HepG2 (cell line): ENCODE measurements at regions not wholly inside any gene's neighbourhood (a gene's known extent, or its start where the extent isn't known, plus 50 kb on each side); places are given as distances from the start of the nearest gene placed in this dataset.

ENCODE experiments used
- ATAC-seq: fragments of 200-7000 bp; cut with Tn5 transposase; 3 replicates; pipeline ENCODE4 v1.9.1; 2020; ENCODE audit warnings: mild to moderate bottlenecking, moderate library complexity
- BruUV-seq: library from RNA; stranded (reverse); fragments of 400-500 nt; replicated peaks from 2 replicates; lab custom pipeline; 2021; lab: Mats Ljungman, UMichigan
- CTCF ChIA-PET: fragments of 300-600 bp; formaldehyde crosslinking; extraction: SDS; loops from one replicate; lab custom pipeline; 2021; ENCODE audit warnings: low total read pairs, inconsistent platforms, low intra/inter-chr PET ratio; lab: Yijun Ruan, JAX
- POLR2A ChIA-PET: fragments of 350-600 bp; sonication (Branson Sonifier 250); formaldehyde crosslinking; loops from one replicate; lab custom pipeline; 2020; ENCODE audit warnings: antibody characterized with exemption, inconsistent platforms; lab: Yijun Ruan, JAX
- DNase-seq: peaks from one replicate; pipeline ENCODE4 v3.0.0-alpha.2; 2015; ENCODE audit warnings: low spot score
- FAIRE-seq: peaks from 3 replicates; lab custom pipeline; 2011; peaks lifted over from hg19 to GRCh38; lab: Jason Lieb, UNC
- H2AFZ ChIP-seq: one replicate; pipeline ENCODE4 v1.6.1; 2011; ENCODE audit warnings: low read length, inconsistent platforms
- H3K27ac ChIP-seq: fragments of 300-600 bp; 3 replicates; pipeline ENCODE4 v1.8.0; 2011; ENCODE audit warnings: mixed run types, mild to moderate bottlenecking, mixed read lengths, low read length, inconsistent platforms; ENCODE audit not compliant: insufficient read depth; ENCODE audit errors: extremely low read length
- H3K27me3 ChIP-seq, 2 experiments: fragments of 200-600 bp in 1 of 2; 2 replicates in 1 of 2; 3 replicates in 1 of 2; pipeline versions ENCODE4 v1.6.0 to v1.8.0; 2011; ENCODE audit warnings: low read length in 2 of 2, mild to moderate bottlenecking in 2 of 2, moderate library complexity in 2 of 2, inconsistent platforms in 1 of 2; ENCODE audit not compliant: insufficient read depth in 2 of 2, control insufficient read depth in 1 of 2
- H3K36me3 ChIP-seq, 2 experiments: fragments of 200-600 bp in 1 of 2; replicated peaks in 1 of 2; 2 replicates in 1 of 2; 3 replicates in 1 of 2; pipeline versions ENCODE4 v1.5.1 to v1.8.0; 2011; ENCODE audit warnings: low read length in 2 of 2, inconsistent platforms in 1 of 2; ENCODE audit not compliant: insufficient read depth in 2 of 2, control insufficient read depth in 1 of 2
- H3K4me1 ChIP-seq: 2 replicates; pipeline ENCODE4 v1.5.1; 2012; ENCODE audit warnings: low read length, inconsistent platforms; ENCODE audit not compliant: insufficient read depth
- H3K4me2 ChIP-seq: 2 replicates; pipeline ENCODE4 v1.6.0; 2011; ENCODE audit warnings: low read depth, low read length, inconsistent platforms
- H3K4me3 ChIP-seq, 3 experiments: fragments of 200-600 bp in 1 of 3; sonication (generic), shearing (Covaris generic) in 1 of 3; replicated peaks in 1 of 3; 2 replicates each; pipeline ENCODE4 v1.5.1; 2011 to 2016; ENCODE audit warnings: low read length in 3 of 3, inconsistent platforms in 2 of 3, low read depth in 2 of 3, mild to moderate bottlenecking in 2 of 3, control low read depth in 1 of 3, mixed read lengths in 1 of 3; ENCODE audit not compliant: insufficient read depth in 1 of 3
- H3K79me2 ChIP-seq: one replicate; pipeline ENCODE4 v1.6.1; 2011; ENCODE audit warnings: low read length, inconsistent platforms; ENCODE audit not compliant: insufficient read depth
- H3K9ac ChIP-seq: 2 replicates; pipeline ENCODE4 v1.6.0; 2011; ENCODE audit warnings: mild to moderate bottlenecking, low read depth, low read length, inconsistent platforms; ENCODE audit not compliant: insufficient read depth
- H3K9me3 ChIP-seq: 2 replicates; pipeline ENCODE4 v1.5.1; 2012; ENCODE audit warnings: mild to moderate bottlenecking, low read length
- H4K20me1 ChIP-seq: 2 replicates; pipeline ENCODE4 v1.6.0; 2011; ENCODE audit warnings: inconsistent platforms, mild to moderate bottlenecking, low read length, moderate library complexity; ENCODE audit not compliant: insufficient read depth
- JUNB ChIP-seq: sonication (generic); formaldehyde crosslinking; IDR thresholded peaks from 2 replicates; pipeline ENCODE4 v1.8.0; 2022; ENCODE audit warnings: missing genetic modification reagents, mild to moderate bottlenecking, borderline replicate concordance
- KAT7 ChIP-seq: IDR thresholded peaks from 2 replicates; pipeline ENCODE4 v1.6.1; 2018; ENCODE audit warnings: borderline replicate concordance, missing compliant biosample characterization
- MXD3 ChIP-seq: IDR thresholded peaks from 2 replicates; pipeline ENCODE4 v1.6.1; 2016; ENCODE audit warnings: mild to moderate bottlenecking, missing biosample characterization, missing genetic modification reagents
- ZXDC ChIP-seq: sonication (generic); formaldehyde crosslinking; IDR thresholded peaks from 2 replicates; pipeline ENCODE4 v1.5.0; 2020; ENCODE audit warnings: mild to moderate bottlenecking, missing genetic modification reagents
- WGBS: methylation state at CpG from one replicate; pipeline ENCODE4 v1.1.6; 2017; ENCODE audit warnings: low lambda C conversion rate; 5-methylcytosine and 5-hydroxymethylcytosine counted together
- in situ Hi-C: cut with HindIII; loops from 2 replicates; pipeline ENCODE4 v1.10.0; 2017; ENCODE audit warnings: low pct_unique_long_range_greater_than_20kb; ENCODE audit not compliant: extremely low pct_ligation_motif_present
- intact Hi-C: fragments of 100-400 bp; cut with micrococcal nuclease; formaldehyde crosslinking; loops from one replicate; pipeline ENCODE4 v1.10.0; 2022; ENCODE audit not compliant: unreplicated experiment
- TF ChIP-seq, protein P1 (sequence below): IDR thresholded peaks from 2 replicates; pipeline ENCODE4 v1.6.1; 2012; ENCODE audit warnings: low read depth, low read length, improper control_type of control experiment
- TF ChIP-seq, protein P2 (sequence below): IDR thresholded peaks from 2 replicates; pipeline ENCODE4 v1.6.1; 2018; ENCODE audit warnings: missing genetic modification reagents
- TF ChIP-seq, protein P3 (sequence below): sonication (generic); formaldehyde crosslinking; IDR thresholded peaks from 2 replicates; pipeline ENCODE4 v1.5.1; 2020; ENCODE audit warnings: missing genetic modification reagents, mild to moderate bottlenecking, borderline replicate concordance

DNA sequence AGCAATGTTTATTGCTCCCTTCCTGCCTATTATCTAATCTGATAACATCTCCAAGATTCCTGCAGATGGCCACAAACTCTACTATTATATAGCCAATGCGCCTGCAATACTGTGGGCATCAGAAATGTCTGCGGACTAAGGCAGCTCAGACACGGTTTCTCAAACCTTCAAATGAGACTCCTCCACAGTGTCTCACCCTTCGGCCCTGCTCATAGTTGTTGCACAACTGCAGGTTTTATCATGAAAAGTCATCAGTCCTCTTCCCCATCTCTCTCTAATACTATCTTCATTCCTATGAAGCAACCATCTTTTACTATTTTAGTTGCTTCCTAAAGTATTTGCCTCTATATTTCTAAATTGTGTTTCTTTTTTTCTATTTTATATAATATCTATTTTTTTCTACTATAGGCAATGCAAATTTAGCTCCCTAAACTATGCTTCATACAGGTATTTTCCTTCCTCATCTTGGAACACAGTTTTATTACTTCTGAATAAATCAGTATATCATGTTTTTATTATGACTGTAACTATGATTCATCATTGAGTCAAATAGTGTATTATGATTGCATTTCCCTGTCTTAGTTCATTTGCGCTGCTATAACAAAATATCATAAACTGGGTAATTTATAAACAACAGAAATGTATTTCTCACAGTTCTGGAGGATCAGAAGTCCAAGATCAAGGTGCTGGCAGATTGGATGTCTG is 129.7 kb upstream of the EDNRA start:
- POLR2A ChIA-PET: no interaction called here
- no peaks in the 10 kb centered on the region for H3K4me1 ChIP-seq
- BruUV-seq: no TSS peak
- FAIRE-seq (no peak), ATAC-seq (no peak), DNase-seq (no peak)
- no peaks in the 10 kb centered on the region for H4K20me1 ChIP-seq
- no peaks in the 10 kb centered on the region for H3K27me3 ChIP-seq
- H3K4me3 ChIP-seq: no peak overlapping the region
- no peak overlapping the region for H3K4me2 ChIP-seq
- WGBS: 7% methylated on average over 2 of the region's 5 CpGs
- intact Hi-C loops: no loop called here
- in situ Hi-C loops: no loop called here
- H3K9ac ChIP-seq: no peak overlapping the region
- no peaks in the 10 kb centered on the region for H3K36me3 ChIP-seq
- H2AFZ ChIP-seq: no peak overlapping the region
- TF ChIP-seq JUNB: no peak
- TF ChIP-seq, protein P1, sequence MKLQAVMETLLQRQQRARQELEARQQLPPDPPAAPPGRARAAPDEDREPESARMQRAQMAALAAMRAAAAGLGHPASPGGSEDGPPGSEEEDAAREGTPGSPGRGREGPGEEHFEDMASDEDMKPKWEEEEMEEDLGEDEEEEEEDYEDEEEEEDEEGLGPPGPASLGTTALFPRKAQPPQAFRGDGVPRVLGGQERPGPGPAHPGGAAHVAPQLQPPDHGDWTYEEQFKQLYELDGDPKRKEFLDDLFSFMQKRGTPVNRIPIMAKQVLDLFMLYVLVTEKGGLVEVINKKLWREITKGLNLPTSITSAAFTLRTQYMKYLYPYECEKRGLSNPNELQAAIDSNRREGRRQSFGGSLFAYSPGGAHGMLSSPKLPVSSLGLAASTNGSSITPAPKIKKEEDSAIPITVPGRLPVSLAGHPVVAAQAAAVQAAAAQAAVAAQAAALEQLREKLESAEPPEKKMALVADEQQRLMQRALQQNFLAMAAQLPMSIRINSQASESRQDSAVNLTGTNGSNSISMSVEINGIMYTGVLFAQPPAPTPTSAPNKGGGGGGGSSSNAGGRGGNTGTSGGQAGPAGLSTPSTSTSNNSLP: no peak
- TF ChIP-seq, protein P2, sequence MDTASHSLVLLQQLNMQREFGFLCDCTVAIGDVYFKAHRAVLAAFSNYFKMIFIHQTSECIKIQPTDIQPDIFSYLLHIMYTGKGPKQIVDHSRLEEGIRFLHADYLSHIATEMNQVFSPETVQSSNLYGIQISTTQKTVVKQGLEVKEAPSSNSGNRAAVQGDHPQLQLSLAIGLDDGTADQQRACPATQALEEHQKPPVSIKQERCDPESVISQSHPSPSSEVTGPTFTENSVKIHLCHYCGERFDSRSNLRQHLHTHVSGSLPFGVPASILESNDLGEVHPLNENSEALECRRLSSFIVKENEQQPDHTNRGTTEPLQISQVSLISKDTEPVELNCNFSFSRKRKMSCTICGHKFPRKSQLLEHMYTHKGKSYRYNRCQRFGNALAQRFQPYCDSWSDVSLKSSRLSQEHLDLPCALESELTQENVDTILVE (CRISPR knock-in tag): no peak
- TF ChIP-seq MXD3 (CRISPR knock-in tag): no peak
- no peak for TF ChIP-seq KAT7 (CRISPR knock-in tag)
- TF ChIP-seq, protein P3, sequence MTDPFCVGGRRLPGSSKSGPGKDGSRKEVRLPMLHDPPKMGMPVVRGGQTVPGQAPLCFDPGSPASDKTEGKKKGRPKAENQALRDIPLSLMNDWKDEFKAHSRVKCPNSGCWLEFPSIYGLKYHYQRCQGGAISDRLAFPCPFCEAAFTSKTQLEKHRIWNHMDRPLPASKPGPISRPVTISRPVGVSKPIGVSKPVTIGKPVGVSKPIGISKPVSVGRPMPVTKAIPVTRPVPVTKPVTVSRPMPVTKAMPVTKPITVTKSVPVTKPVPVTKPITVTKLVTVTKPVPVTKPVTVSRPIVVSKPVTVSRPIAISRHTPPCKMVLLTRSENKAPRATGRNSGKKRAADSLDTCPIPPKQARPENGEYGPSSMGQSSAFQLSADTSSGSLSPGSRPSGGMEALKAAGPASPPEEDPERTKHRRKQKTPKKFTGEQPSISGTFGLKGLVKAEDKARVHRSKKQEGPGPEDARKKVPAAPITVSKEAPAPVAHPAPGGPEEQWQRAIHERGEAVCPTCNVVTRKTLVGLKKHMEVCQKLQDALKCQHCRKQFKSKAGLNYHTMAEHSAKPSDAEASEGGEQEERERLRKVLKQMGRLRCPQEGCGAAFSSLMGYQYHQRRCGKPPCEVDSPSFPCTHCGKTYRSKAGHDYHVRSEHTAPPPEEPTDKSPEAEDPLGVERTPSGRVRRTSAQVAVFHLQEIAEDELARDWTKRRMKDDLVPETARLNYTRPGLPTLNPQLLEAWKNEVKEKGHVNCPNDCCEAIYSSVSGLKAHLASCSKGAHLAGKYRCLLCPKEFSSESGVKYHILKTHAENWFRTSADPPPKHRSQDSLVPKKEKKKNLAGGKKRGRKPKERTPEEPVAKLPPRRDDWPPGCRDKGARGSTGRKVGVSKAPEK: no peak
- TF ChIP-seq ZXDC: no peak
- H3K27ac ChIP-seq: no peak overlapping the region
- H3K79me2 ChIP-seq: no peaks in the 10 kb centered on the region
- no peaks in the 10 kb centered on the region for H3K9me3 ChIP-seq
- CTCF ChIA-PET: no interaction called here
